ENCODE measurements at regions not wholly inside any gene's neighbourhood (a gene's known extent, or its start where the extent isn't known, plus 50 kb on each side); places are given as distances from the start of the nearest gene placed in this dataset.

GRCh38 chr7:153422291-153423209 lies 629.6 kb upstream of the DPP6 start:
- H3K4me1 ChIP-seq: no peaks in the 10 kb centered on the region
- DNase-seq: no peak
- H3K36me3 ChIP-seq: no peaks in the 10 kb centered on the region
- TF ChIP-seq CTCF (IDR thresholded peaks at IDR 0.05; ENCODE audit: low read depth, low read length): no peak
- no peaks in the 10 kb centered on the region for H3K9me3 ChIP-seq
- H3K4me3 ChIP-seq (ENCODE audit: low read depth, low read length): no peak overlapping the region
- peaks cover 9% of the 10 kb centered on the region for H3K27me3 ChIP-seq

GRCh38 chr7:153423210-153423590 lies 629.0 kb upstream of the DPP6 start:
- H3K27me3 ChIP-seq: peaks cover 9% of the 10 kb centered on the region
- H3K4me3 ChIP-seq (ENCODE audit: low read depth, low read length): no peak overlapping the region
- H3K4me1 ChIP-seq: no peaks in the 10 kb centered on the region
- no peaks in the 10 kb centered on the region for H3K36me3 ChIP-seq
- TF ChIP-seq CTCF (IDR thresholded peaks at IDR 0.05; ENCODE audit: low read depth, low read length): no peak
- no peaks in the 10 kb centered on the region for H3K9me3 ChIP-seq
- no peak for DNase-seq

- no peak for TF ChIP-seq CTCF (IDR thresholded peaks at IDR 0.05; ENCODE audit: low read depth, low read length)
- Histone ChIP-seq H3K36me3 (no peaks in the 10 kb centered on the region), H3K4me1 (no peaks in the 10 kb centered on the region), H3K9me3 (no peaks in the 10 kb centered on the region), H3K4me3 (ENCODE audit: low read depth, low read length) (no peak overlapping the region), H3K27me3 (no peaks in the 10 kb centered on the region)
- no peak for DNase-seq
Measured at GRCh38 chr7:153430931-153431330, 621.3 kb upstream of the DPP6 start.

- no peak for TF ChIP-seq CTCF (IDR thresholded peaks at IDR 0.05; ENCODE audit: low read depth, low read length)
- DNase-seq: no peak
- Histone ChIP-seq H3K9me3 (no peaks in the 10 kb centered on the region), H3K4me1 (no peaks in the 10 kb centered on the region), H3K36me3 (no peaks in the 10 kb centered on the region), H3K27me3 (no peaks in the 10 kb centered on the region), H3K4me3 (ENCODE audit: low read depth, low read length) (no peak overlapping the region)
Measured at GRCh38 chr7:153432063-153432462, 620.1 kb upstream of the DPP6 start.

GRCh38 chr7:153433223-153433622 lies 619.0 kb upstream of the DPP6 start:
- no peak for DNase-seq
- Histone ChIP-seq H3K4me3 (ENCODE audit: low read depth, low read length) (no peak overlapping the region), H3K36me3 (no peaks in the 10 kb centered on the region), H3K9me3 (no peaks in the 10 kb centered on the region), H3K4me1 (no peaks in the 10 kb centered on the region), H3K27me3 (no peaks in the 10 kb centered on the region)
- TF ChIP-seq CTCF (IDR thresholded peaks at IDR 0.05; ENCODE audit: low read depth, low read length): no peak

- DNase-seq: no peak
- Histone ChIP-seq H3K4me3 (ENCODE audit: low read depth, low read length) (no peak overlapping the region), H3K9me3 (no peaks in the 10 kb centered on the region; the same call in 1 of the 2 replicates), H3K36me3 (no peaks in the 10 kb centered on the region), H3K4me1 (no peaks in the 10 kb centered on the region), H3K27me3 (peaks cover 8% of the 10 kb centered on the region; the same call in 1 of the 2 replicates)
- TF ChIP-seq CTCF (IDR thresholded peaks at IDR 0.05; ENCODE audit: low read depth, low read length): no peak
Measured at GRCh38 chr7:153440715-153441114, 611.5 kb upstream of the DPP6 start.
